NCI-H446 treated with DMSO at 0.1 percent for 48 hours (cell line): ENCODE measurements at regions not wholly inside any gene's neighbourhood (a gene's known extent, or its start where the extent isn't known, plus 50 kb on each side); places are given as distances from the start of the nearest gene placed in this dataset.

Source experiments
- DNase-seq: peaks from one replicate; lab custom pipeline; 2025; lab: John Stamatoyannopoulos, UW

DNA sequence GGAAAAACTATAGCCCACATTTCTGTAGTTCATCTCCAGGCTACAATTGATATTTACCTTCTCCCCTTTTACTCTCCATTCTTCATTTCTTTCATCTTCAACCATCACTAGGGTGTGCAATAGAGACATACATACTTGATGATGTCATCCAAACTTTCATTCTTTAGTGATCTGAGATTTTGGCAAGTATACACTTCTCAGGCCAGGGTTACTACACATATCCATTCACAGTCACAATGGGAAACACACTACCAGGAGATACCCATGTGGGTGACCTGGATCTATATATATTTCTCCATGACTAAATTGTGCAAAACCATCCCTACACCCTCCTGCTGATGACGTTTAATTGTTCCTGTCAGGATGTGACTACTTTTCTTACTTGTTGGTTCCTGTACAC lies 769.5 kb upstream of the DPPA4 start:
- no peak for DNase-seq

DNA sequence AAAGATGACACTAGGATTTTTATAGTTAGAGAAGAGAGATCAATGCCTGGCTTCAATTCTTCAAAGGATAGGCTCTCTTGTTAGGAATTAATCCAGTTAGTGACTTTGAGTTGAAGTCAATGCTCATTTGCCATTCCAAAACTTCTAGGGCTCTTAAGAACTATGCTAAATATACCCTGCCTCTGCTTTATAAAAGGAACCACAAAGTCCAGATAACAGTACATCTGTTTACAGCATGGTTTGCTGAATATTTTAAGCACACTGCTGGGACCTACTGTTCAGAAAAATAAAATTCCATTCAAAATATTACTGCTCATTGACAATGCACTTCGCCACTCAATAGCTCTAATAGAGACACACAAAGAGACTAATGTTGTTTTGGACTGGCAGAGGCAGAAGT lies 786.6 kb upstream of the DPPA4 start:
- no peak for DNase-seq

DNA sequence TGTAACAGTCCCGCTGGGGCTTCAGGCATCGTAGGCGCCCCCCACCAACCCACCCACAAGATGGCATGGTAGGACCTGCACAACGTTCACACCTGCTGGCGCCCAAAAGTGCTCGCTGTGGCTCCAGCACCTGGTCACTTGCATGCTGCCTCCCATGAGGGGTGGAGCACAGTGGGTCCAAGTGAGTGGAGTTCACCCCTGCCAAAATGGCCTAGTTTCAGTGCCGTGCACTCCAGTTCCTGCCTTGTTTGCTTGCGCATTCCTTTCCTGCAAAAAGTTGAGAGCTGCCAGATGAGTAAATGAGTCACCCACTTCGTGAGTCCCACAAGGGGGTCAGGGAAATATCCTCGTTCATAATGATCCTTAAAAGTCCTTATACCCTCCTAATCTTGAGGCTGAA lies 788.7 kb upstream of the DPPA4 start:
- no peak for DNase-seq

DNA sequence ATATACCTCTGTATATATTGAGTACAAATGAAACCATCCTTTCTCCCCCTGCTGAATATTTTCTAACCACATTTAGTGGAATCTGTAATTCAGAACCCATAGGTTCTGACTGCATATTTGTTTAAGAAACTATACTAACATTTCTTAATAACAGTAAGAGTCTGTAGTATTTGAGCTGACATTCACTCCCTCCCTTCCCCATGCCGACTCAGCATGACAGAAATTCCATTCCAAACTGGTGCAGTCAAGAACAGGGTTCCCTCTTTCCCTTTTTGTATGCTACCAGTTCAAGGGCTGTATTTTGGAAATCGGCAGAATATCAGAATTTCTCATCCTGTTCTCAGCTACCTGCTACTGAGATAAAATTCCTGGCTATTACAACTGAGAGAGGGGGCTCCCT lies 796.6 kb upstream of the DPPA4 start:
- DNase-seq: no peak

DNA sequence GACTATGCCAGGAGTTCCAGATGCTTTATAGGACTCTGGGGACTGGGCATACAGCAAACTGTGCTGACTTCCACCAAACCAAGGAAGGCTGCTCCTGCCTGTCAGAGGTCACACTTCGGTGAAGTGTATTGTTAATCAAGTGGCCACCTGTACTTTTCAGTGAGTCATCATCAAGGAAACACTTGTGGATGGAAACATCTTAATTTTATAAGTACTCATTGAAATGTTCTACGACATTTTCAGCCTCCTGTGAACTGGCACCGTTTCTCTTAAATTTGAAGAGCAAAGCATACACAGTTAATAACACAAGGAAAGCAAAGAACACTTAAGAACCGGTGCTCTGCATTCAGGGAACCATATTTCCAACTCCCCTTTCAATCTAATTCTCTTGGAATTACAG lies 801.7 kb upstream of the DPPA4 start:
- no peak for DNase-seq

DNA sequence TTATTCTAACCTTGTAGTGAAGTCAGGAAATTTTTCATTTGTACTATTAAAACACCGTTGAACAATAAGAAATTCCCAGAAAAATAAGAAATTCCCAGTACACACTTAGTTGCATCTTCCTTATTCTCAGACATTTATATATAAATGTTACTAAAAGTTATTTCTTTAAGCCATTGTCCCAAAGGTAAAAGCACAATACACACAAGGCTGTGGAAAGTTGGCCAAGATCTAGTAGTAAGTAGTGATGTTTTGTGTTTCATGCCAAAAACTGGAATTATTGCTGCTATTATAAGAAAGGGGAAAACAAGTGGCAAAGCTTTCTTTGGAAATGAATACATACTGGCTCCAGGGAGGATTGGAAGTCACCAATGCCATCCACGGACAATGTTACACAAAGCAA lies 802.5 kb upstream of the DPPA4 start:
- no peak for DNase-seq

DNA sequence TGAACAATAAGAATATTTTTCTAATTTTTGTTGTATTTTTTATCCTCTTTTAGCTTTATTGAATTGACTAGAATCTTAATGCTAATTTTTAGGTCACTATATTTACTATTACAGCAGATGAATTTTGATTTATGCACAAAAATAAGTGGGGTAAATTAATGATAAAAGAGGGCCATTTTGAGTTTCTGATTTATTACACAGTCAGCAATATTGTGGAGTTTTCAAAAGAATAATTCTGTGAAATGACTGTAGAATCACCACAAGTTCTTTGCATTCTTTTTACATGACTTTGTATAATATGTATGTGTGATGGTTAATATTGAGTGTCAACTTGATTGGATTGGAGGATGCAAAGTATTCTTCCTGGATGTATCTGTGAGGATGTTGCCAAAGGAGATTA lies 812.4 kb upstream of the DPPA4 start:
- DNase-seq: no peak

DNA sequence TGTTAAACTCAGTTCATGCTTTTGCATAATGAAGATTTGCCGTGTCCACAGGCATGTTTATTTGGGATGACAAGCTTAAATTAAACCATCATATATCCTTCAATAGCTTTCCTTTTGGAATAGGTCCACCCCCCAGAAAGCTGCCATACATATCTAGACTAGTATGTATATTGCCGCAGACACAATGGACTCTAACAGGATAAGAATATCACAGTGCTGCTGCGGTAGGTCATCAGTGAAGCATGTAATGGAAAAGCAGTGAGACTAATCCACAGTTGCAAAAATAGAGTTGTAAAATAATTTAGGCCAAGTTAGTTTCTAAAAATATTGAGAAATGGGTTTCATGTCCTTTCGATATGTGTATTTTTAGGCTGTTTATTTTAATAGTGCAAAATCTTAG lies 819.9 kb upstream of the DPPA4 start:
- no peak for DNase-seq

DNA sequence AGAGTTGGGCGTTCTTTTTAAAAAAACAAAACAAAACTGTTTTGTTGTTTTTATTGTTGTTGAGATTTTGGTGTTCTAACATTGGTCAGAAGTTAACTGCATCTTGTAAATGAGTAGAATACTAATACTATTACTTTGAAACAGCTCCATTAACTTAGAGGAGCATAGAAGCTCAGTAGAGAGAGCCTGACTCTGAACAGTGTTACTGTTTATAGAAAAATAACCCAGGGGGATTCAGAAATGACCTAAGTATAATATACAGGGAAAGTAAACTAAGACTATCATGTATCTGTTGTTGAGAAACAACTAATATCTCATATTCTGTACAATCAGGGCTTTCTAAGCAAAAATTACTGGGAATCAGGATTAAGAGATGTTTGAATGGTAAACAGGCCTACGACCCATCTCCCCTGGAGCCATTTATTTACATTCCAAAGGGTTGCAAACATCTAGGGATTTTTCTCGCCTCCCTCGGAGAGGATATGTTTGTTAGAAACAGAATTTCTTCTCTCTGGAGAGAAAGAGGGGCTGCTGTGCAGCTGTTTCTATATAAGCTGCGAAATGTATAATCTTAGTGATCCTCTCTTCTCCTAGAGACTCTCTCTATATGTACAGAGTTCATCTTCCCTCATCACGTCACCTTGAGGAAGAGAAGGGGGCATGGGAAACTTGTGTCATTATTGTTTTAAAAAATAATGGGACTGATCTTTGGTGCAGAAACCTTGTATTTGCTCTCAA lies 827.5 kb upstream of the DPPA4 start:
- no peak for DNase-seq

DNA sequence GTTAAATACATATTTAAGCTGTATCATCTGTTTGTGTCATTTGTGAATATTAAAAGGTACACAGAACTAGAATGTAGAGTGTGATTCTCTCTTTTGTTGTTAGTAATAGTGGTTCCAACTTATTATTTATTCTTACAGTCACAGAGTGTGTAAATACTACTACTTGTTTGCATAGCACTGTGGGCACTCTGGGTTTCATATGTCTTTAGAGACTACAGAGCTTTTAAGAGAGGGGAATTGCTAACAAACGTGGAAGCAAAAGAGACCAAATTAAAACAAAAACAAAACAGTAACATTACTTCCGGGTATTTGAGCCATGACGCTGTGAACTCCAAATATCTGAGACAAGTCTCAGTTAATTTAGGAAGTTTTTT lies 828.0 kb upstream of the DPPA4 start:
- no peak for DNase-seq

DNA sequence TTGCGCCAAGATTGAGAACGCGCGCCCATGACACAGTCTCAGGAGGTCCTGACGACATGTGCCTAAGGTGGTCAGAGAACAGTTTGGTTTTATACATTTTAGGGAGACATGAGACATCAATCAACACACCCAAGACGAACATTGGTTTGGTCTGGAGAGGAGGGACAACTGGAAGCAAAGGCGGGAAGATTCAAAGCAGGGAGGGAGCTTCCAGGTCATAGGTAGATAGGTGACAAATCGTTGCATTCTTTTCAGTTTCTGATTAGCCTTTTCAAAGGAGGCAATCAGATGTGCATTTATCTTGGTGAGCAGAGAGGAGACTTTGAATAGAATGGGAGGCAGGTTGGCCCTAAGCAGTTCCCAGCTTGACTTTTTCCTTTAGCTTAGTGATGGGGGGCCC lies 828.4 kb upstream of the DPPA4 start:
- DNase-seq: no peak

DNA sequence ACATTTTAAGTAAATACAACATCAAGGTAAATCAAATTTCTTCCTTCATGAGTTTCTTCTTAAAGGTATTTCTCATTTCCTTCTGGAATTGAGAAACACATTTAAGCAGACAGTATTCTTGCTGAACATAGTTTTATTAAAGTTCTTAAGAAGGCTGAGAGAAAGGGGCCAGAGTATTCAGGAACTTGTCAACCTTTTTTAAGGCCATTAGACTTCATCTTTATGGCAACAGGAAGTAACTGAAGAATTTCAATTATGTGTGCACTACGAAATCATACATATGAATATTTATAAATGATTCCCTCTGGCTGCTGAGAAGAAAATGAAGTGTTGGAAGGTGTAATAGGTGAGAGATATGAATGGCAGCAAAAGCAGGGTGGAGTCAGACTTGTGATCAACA lies 829.4 kb upstream of the DPPA4 start:
- DNase-seq: no peak

DNA sequence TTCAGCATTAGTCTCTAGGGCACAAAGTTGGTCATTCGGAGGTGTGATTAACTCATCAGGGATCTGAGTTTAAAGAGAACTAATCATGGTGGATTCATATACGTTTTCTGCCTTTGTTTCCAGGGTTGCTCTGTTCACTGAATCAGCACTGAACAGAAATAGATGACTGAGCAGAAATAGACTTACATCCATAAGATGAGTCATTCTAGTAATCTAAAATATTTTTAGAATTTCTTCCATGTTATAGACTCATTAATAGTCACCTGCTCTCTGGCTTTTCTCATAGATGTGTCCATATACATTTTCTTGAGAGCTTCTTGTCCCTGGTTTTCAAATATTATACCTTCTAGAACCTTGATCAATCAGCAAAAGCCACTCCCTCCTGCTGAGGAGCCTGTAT lies 837.6 kb upstream of the DPPA4 start:
- no peak for DNase-seq

DNA sequence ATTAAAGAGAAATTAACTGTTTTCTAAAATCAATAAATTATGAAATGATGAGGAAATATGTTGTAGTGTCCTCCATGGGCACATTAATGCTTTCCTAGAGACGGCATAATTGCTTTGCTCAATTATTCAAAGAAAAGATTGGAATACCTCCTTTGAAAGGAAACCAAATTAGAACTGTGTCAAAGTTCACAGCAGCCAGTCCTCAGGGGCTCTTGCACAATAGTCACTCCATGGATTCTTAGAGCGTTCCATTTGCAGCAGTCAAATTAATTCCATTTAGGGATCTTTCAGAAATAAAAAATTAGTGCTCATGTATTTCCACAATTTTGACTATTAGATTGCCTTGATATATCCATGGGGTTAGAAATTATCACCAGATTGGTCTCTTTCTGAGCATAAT lies 841.6 kb upstream of the DPPA4 start:
- no peak for DNase-seq

DNA sequence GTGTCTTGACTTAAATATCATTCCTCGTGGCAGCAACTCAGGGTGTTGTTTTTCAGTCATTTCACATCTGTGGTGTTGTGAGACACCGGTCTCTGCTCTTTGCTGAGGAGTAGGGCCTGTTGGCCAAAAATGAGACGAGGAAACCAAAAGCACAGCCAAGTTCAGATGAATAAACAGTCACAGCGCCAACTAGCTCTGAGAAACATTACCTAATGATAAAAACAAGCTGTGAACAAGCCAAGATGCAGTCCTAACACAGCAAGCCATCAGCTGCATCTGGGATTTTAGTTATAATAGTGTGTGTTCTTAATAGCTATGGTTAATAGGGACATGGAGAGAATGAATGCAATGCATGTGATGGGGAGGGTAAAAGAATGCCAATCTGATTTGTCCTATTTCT lies 843.4 kb upstream of the DPPA4 start:
- no peak for DNase-seq

DNA sequence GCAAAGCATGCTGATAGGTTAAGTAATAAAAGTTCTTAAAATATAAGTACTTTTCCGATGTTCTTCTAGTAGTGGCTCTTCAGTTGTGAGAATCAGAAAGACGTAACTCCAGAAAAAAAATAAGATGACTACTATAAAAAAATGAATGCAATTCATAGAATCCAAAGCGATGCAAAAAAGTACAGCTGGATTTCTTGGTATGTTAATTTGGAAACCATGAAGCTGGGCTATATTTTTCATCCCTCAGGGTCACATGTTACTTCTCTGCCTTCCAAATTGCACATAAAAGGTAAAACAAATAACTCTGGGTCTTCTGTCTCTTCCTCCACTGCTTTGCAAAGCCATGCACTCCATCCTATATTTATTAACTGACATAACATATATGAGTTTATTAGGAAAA lies 843.9 kb upstream of the DPPA4 start:
- DNase-seq: no peak

DNA sequence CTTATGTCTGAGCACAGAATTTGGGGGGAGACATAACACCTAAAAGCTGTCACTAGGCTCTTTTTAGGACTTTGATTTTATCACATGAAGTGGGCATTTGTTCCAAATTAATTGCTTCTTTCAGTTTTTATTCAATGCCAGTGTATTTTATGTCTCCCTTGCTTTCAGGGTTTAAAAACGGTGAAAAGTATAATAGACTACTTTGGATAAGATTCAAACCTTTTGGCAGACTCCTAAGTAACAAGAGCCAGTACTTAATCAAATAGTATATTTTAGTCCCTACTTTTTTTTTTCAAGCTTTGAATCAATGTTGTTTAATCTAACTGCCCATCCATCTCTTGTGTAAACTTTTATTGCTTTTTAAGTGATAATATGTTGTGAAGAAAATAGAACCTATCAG lies 847.2 kb upstream of the DPPA4 start:
- no peak for DNase-seq

DNA sequence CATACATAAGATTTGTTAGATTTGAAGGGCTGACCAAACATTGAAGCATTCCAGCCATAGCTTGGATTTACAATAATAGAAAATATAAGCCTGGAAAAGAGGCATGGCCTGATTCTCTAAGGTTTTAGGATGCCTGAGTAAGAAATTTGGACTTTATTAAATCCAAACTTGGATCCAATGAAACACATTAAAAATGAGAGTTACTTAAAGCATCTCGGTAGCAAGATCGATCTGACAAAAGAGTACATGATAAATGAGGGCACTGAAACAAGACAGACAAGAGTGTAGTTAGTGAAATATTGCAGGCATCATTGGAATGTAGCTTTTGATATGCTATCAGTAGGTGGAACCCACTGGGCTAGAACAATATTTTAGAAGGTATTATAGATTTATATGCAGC lies 855.7 kb upstream of the DPPA4 start:
- DNase-seq: no peak

DNA sequence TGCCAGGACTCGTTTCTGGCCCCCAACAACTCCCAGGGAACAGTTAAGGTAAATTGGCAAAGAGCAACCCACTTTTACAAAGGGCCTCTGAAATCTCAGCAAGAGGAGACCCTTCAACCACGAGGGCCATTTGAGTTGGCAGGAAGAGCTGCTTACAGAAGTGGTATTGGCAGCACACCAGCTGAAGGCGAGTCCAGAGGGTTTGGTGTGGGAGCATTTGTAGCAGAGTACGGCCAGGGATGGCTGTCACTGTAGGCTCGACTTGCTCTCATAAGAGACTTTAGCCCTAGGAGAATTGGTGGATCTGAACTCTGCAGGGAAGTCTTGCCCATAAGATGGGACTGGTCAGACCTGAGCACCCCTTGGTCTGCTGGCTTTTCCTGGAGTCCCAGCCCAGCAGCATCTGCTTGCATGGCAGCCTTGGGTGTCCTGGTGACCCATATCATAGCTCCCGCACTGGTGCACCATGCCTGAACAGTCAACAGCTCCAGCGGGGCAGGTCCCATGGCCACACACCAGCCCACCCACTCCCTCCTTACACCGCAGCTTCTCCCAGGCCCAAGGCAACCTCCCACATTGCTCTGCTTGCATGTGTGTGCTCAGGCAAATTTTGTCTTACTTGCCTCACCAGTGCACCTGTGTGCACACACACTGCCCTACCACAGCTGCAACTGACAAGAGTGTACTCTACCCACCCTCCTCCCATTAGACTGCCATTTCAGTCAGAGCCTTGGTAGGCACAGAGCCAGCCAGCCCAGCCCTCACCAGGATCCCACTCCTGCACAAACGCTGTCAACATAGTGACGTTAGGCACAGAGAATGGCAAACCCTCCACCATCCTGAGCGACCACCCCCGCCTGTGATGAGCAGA lies 861.6 kb upstream of the DPPA4 start:
- DNase-seq: no peak

DNA sequence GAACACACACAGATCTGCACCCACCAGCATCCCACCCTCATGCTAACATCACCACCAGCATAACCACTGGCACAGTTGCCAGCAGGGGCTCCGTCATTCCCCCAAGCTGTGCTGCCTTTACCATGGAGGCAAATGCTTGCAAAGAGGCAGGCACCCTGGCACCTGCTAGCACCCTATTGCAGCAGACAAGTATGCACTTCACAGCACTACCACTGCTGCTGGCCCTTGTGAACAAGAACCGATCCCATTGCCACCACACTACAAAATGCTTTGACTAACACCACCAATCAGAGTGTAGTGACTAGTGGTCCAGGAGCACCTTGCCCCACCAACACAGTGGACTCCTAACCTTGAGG lies 862.2 kb upstream of the DPPA4 start:
- DNase-seq: no peak

DNA sequence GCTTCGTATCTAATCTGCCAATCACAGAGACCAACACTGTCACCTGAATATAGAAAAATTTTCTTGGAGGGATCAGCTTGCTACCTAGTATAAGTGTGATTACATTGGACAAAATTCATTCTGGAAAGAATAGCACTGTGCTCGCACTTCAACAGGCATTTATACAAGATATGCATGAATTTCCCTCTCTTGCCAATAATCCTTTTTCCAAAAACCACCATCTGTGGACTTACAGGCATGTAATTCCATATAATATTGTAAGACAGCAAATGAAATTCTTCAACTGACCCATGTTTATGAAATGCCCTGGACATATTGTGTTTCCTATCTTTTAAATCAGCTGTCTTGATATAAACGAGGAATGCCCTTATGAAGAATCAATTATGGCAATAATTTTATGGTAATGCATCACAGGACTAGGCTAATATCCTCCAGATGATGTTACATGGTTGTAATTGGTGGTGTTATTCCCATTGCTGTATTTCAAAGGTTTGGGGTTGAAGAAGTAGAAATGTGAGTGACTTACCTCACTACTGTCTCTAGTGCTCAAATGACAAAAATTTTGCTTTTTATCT lies 861.4 kb upstream of the NECTIN3 start:
- DNase-seq: no peak

DNA sequence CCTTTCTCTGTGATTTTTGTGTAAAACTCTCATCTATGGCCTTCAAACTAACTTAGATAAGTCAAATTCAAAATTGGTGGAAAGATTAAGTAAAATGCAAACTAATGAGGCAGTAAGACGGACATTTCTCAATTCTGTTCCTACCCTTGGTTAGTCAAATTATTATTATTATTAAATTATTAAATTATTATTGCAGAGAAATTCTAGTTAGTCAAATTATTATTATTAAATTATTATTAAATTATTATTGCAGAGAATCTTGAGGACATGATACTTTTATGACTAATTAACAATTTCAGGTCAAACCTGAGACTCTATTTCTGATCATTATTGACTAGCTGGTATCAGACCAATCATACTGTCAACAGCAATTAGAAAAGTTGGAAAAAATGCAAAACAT lies 845.0 kb upstream of the NECTIN3 start:
- DNase-seq: no peak

DNA sequence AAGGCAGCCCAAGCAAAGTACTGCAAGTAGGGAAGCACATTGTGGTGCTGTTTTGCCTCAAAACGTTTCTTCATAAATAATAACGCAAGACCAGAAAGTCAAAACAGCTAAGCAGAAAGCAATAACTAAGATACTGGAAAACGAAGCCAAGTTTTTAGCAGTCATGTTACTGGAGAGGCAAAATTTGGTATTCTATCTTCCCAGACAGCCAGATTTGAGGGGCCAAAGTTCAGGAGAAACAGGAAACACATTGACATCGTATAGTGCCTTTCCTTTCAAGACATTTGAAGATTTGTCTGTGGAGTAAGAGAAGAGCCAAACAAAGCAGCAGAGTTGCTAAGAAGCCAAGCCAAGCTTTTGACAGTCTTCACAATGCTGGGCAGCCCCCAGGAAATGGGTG lies 843.6 kb upstream of the NECTIN3 start:
- DNase-seq: no peak

DNA sequence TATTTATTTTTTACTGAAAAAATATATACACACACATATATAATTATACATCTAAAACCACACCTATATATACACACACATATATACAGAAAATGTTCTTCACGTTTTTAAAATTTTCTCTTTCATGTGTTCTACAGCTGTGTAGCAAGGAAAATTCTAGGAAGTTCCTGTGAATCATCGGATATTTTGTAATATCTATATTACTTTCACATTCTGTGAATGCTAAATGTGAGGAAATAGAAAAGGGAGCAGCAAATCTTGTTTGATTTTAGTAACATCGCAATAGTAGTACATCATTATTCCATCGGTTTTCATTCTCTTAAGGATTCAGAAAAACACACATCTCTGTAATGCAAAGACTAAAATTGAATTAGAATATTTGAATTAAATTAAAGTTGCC lies 836.8 kb upstream of the NECTIN3 start:
- no peak for DNase-seq
